Panc1 (cell line): ENCODE measurements at regions not wholly inside any gene's neighbourhood (a gene's known extent, or its start where the extent isn't known, plus 50 kb on each side); places are given as distances from the start of the nearest gene placed in this dataset.

ENCODE experiments used
- CTCF ChIP-seq: fragments of 450-650 bp; IDR thresholded peaks from 2 replicates; pipeline ENCODE4 v1.5.1; 2017; ENCODE audit warnings: mild to moderate bottlenecking
- POLR2AphosphoS5 ChIP-seq: IDR thresholded peaks from 2 replicates; pipeline ENCODE4 v1.6.1; 2012; ENCODE audit warnings: mild to moderate bottlenecking, low read depth, low read length, moderate library complexity
- REST ChIP-seq, 2 experiments: IDR thresholded peaks; 2 replicates each; pipeline ENCODE4 v1.6.1; 2011 to 2012; ENCODE audit warnings: low read depth in 2 of 2, control low read depth in 1 of 2, low read length in 1 of 2, mild to moderate bottlenecking in 1 of 2, moderate library complexity in 1 of 2; ENCODE audit not compliant: insufficient read depth in 1 of 2
- SIN3A ChIP-seq: IDR thresholded peaks from 2 replicates; pipeline ENCODE4 v1.6.1; 2012; ENCODE audit warnings: low read depth, mild to moderate bottlenecking, low read length, moderate library complexity, borderline replicate concordance; ENCODE audit not compliant: insufficient read depth
- TCF7L2 ChIP-seq: IDR thresholded peaks from 2 replicates; pipeline ENCODE4 v1.6.1; 2011; ENCODE audit warnings: mild to moderate bottlenecking, low read depth, low read length, inconsistent platforms

DNA sequence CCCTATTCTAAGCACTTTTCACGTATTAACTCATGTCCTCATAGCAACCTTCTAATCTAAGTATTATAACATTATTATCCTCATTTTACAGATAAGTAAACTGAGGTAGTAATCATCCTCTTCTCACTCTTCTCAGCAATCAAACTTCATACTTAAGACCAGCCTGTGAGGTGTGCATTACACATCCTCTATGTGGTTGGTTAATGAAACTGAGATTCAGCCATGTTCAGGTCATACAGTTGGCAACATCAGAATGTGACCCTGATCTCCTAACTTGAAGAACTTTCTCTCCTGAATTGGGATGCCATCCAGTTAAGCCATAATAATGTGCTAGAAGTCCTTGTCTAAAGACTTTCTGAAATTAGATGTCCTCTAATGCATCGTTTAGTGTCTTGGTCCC lies 275.1 kb upstream of the ANKRD55 start:
- TF ChIP-seq CTCF (no peak), POLR2AphosphoS5 (no peak), SIN3A (no peak), REST (IDR thresholded peaks at IDR 0.05; ENCODE audit: insufficient read depth in 1 of 2, low read depth in 2 of 2, low read length in 1 of 2) (no peak), TCF7L2 (no peak)
